ENCODE measurements at regions not wholly inside any gene's neighbourhood (a gene's known extent, or its start where the extent isn't known, plus 50 kb on each side); places are given as distances from the start of the nearest gene placed in this dataset.

- 88% methylated on average over 1 of the region's 1 CpG; no CpG with 5 or more reads in 1 of the 2 experiments for WGBS, 2 experiments (ENCODE audit: extremely low coverage in 1 of 2, insufficient coverage in 1 of 2, insufficient read length in 1 of 2, insufficient replicate concordance in 2 of 2, low coverage in 1 of 2, low lambda C conversion rate in 2 of 2, missing lambda C conversion rate in 1 of 2)
- POLR2A ChIA-PET (ENCODE audit: partially characterized antibody), result no interaction called here
- no peak overlapping the region for H2BK5ac ChIP-seq (ENCODE audit: low read depth, low read length)
- H3K27me3 ChIP-seq (replicated peaks in 1 of 4; ENCODE audit: control insufficient read depth in 3 of 4, extremely low read depth in 1 of 4, insufficient read depth in 3 of 4, low read length in 3 of 4), result no peaks in the 10 kb centered on the region
- H4K20me1 ChIP-seq (replicated peaks in 1 of 2; ENCODE audit: control insufficient read depth in 1 of 2, insufficient read depth in 2 of 2, low read length in 2 of 2), result no peaks in the 10 kb centered on the region
- no peak overlapping the region for H4K91ac ChIP-seq (replicated peaks; ENCODE audit: insufficient read length, low read length)
- no peak overlapping the region for H2BK15ac ChIP-seq (ENCODE audit: low read length)
- H4K5ac ChIP-seq (ENCODE audit: insufficient read length, low read depth, low read length), result no peak overlapping the region
- no peak overlapping the region for H3K56ac ChIP-seq (replicated peaks; ENCODE audit: insufficient read length, low read depth, low read length)
- H3K4me3 ChIP-seq (ENCODE audit: extremely low read depth in 1 of 4, insufficient read depth in 2 of 4, low read depth in 3 of 4, low read length in 4 of 4), result no peak overlapping the region
- H3K23ac ChIP-seq (ENCODE audit: insufficient read length), result no peak overlapping the region
- H2BK12ac ChIP-seq (ENCODE audit: low read depth, low read length), result no peak overlapping the region
- CTCF ChIA-PET (ENCODE audit: partially characterized antibody), result interaction anchor here (1.2 to 4.0 kb wide), 2 partner anchors 13 to 382 kb away, joined by 3 to 18 read pairs; no protein-coding TSS in a partner anchor
- no peak overlapping the region for H2AK5ac ChIP-seq (ENCODE audit: low read depth, low read length)
- 0 out of 7 replicates have a peak, but pooled peaks cover 0 to 2% (median 0%) of the 10 kb centered on the region in 4 experiments for H3K4me1 ChIP-seq (replicated peaks in 1 of 4; ENCODE audit: control insufficient read depth in 3 of 4, insufficient read depth in 4 of 4, low read length in 3 of 4)
- no peak overlapping the region for H3K4me2 ChIP-seq (ENCODE audit: insufficient read depth in 1 of 2, low read depth in 2 of 2, low read length in 2 of 2)
- H4K8ac ChIP-seq (ENCODE audit: extremely low read depth, insufficient read depth, low read length), result no peak overlapping the region
- H3K79me2 ChIP-seq (ENCODE audit: control insufficient read depth in 1 of 2, insufficient read depth in 2 of 2, low read length in 2 of 2), result no peaks in the 10 kb centered on the region
- no peak overlapping the region for H3K18ac ChIP-seq (ENCODE audit: extremely low read depth, low read length)
- no peak overlapping the region for H2AFZ ChIP-seq (ENCODE audit: low read length)
- H3K9ac ChIP-seq (replicated peaks in 1 of 4; ENCODE audit: extremely low read depth in 1 of 4, low read depth in 3 of 4, low read length in 3 of 4), result no peak overlapping the region
- H3K79me1 ChIP-seq (ENCODE audit: low read depth, low read length), result no peaks in the 10 kb centered on the region
- H3K36me3 ChIP-seq (ENCODE audit: control insufficient read depth in 2 of 4, insufficient read depth in 4 of 4, low read length in 3 of 4), result no peaks in the 10 kb centered on the region
- H3K27ac ChIP-seq (ENCODE audit: low read depth, low read length), result no peak overlapping the region
- FAIRE-seq, result no peak
- H3K23me2 ChIP-seq (ENCODE audit: low read depth, low read length), result no peaks in the 10 kb centered on the region
- no peak for DNase-seq (ENCODE audit: low read depth in 1 of 2, low spot score in 2 of 2)
- H3K4ac ChIP-seq (replicated peaks; ENCODE audit: insufficient read length, low read depth, low read length), result no peak overlapping the region
- H2BK120ac ChIP-seq (replicated peaks; ENCODE audit: low read depth, low read length), result no peak overlapping the region
- H2BK20ac ChIP-seq (ENCODE audit: low read length), result no peak overlapping the region
- H3K14ac ChIP-seq (ENCODE audit: insufficient read length), result no peak overlapping the region
- H3K9me3 ChIP-seq (ENCODE audit: insufficient read depth in 2 of 2, low read depth in 1 of 2, low read length in 1 of 2), result no peaks in the 10 kb centered on the region
- TF ChIP-seq CBX8 (IDR thresholded peaks at IDR 0.05; ENCODE audit: borderline replicate concordance, low read depth, low read length) (no peak), TAF7 (optimal IDR thresholded peaks at IDR 0.05; ENCODE audit: borderline replicate concordance, low read depth, low read length) (no peak), PHF8 (conservative IDR thresholded peaks at IDR 0.05; ENCODE audit: low read depth, low read length) (no peak), GABPA (IDR thresholded peaks at IDR 0.05; ENCODE audit: borderline replicate concordance, insufficient read depth, low read length) (no peak), MAFK (IDR thresholded peaks at IDR 0.05; ENCODE audit: low read depth, low read length) (no peak), POLR2A (IDR thresholded peaks at IDR 0.05; ENCODE audit: control extremely low read depth in 1 of 2, low read depth in 2 of 2, low read length in 2 of 2) (no peak), EZH2 (IDR thresholded peaks at IDR 0.05; ENCODE audit: low read depth, low read length, severe bottlenecking) (no peak), CTBP2 (IDR thresholded peaks at IDR 0.05; ENCODE audit: borderline replicate concordance, insufficient read depth, insufficient read length, low read length) (no peak), SIX5 (IDR thresholded peaks at IDR 0.05; ENCODE audit: low read depth, low read length) (no peak), KDM4A (IDR thresholded peaks at IDR 0.05; ENCODE audit: low read depth, low read length, severe bottlenecking) (no peak), RFX5 (IDR thresholded peaks at IDR 0.05; ENCODE audit: borderline replicate concordance, low read depth, low read length) (no peak), POLR2AphosphoS5 (IDR thresholded peaks at IDR 0.05; ENCODE audit: low read depth, low read length) (no peak), POU5F1 (IDR thresholded peaks at IDR 0.05; ENCODE audit: low read depth, low read length) (no peak), EGR1 (IDR thresholded peaks at IDR 0.05; ENCODE audit: borderline replicate concordance, low read depth, low read length) (no peak), NRF1 (IDR thresholded peaks at IDR 0.05; ENCODE audit: low read depth, low read length) (no peak), SUZ12 (IDR thresholded peaks at IDR 0.05; ENCODE audit: low read length) (no peak)
These were observed 589.8 kb downstream of the RNF144B start for GRCh38 chr6:18976966-18977365.

All from H1 (cell line).